ENCODE measurements at regions not wholly inside any gene's neighbourhood (a gene's known extent, or its start where the extent isn't known, plus 50 kb on each side); places are given as distances from the start of the nearest gene placed in this dataset.
"Not testable (repeated sequence)": the region's sequence is repeated elsewhere in the genome, so short reads cannot be mapped to it uniquely, and the experiment has no call there.

GRCh38 chr13:61358599-61358998 lies 57.0 kb downstream of the PCDH20 start:
- no peak for DNase-seq (ENCODE audit: low spot score)

- DNase-seq (ENCODE audit: low spot score) = no peak
Observed at GRCh38 chr13:61350341-61350740, 65.3 kb downstream of the PCDH20 start.

GRCh38 chr13:61339054-61339621 lies 76.5 kb downstream of the PCDH20 start:
- no peak for DNase-seq (ENCODE audit: low spot score)

GRCh38 chr13:61316647-61317046 lies 99.0 kb downstream of the PCDH20 start:
- no peak for DNase-seq (ENCODE audit: low spot score)

- DNase-seq (ENCODE audit: low spot score) = no peak
Observed at GRCh38 chr13:61294467-61295191, 121.0 kb downstream of the PCDH20 start.

GRCh38 chr13:61286148-61286745 lies 129.4 kb downstream of the PCDH20 start:
- peak; percentile 77 for DNase-seq (ENCODE audit: low spot score)

- no peak for DNase-seq (ENCODE audit: low spot score)
Observed at GRCh38 chr13:61277586-61278276, 137.9 kb downstream of the PCDH20 start.

GRCh38 chr13:61277088-61277487 lies 138.6 kb downstream of the PCDH20 start:
- no peak for DNase-seq (ENCODE audit: low spot score)

- no peak for DNase-seq (ENCODE audit: low spot score)
Observed at GRCh38 chr13:61276401-61276800, 139.2 kb downstream of the PCDH20 start.

- DNase-seq (ENCODE audit: low spot score) = no peak
Observed at GRCh38 chr13:61275736-61276135, 139.9 kb downstream of the PCDH20 start.

- DNase-seq (ENCODE audit: low spot score) = no peak
Observed at GRCh38 chr13:61275251-61275650, 140.4 kb downstream of the PCDH20 start.

- DNase-seq (ENCODE audit: low spot score) = not testable (repeated sequence)
Observed at GRCh38 chr13:61266896-61267295, 148.8 kb downstream of the PCDH20 start.

- no peak for DNase-seq (ENCODE audit: low spot score)
Observed at GRCh38 chr13:61261746-61262472, 153.7 kb downstream of the PCDH20 start.

GRCh38 chr13:61258185-61258584 lies 157.5 kb downstream of the PCDH20 start:
- DNase-seq (ENCODE audit: low spot score) = peak; percentile 15

- peak; percentile 53 for DNase-seq (ENCODE audit: low spot score)
Observed at GRCh38 chr13:61255040-61255796, 160.4 kb downstream of the PCDH20 start.

GRCh38 chr13:61253105-61253877 lies 162.4 kb downstream of the PCDH20 start:
- DNase-seq (ENCODE audit: low spot score) = no peak

- DNase-seq (ENCODE audit: low spot score) = no peak
Observed at GRCh38 chr13:61252213-61252612, 163.4 kb downstream of the PCDH20 start.

GRCh38 chr13:61247149-61247936 lies 168.3 kb downstream of the PCDH20 start:
- DNase-seq (ENCODE audit: low spot score) = peak; percentile 12

GRCh38 chr13:61246351-61246750 lies 169.3 kb downstream of the PCDH20 start:
- no peak for DNase-seq (ENCODE audit: low spot score)

GRCh38 chr13:61215601-61216000 lies 200.0 kb downstream of the PCDH20 start:
- no peak for DNase-seq (ENCODE audit: low spot score)
